ENCODE measurements at regions not wholly inside any gene's neighbourhood (a gene's known extent, or its start where the extent isn't known, plus 50 kb on each side); places are given as distances from the start of the nearest gene placed in this dataset.

- TF ChIP-seq CTCF (optimal IDR thresholded peaks at IDR 0.05 in 1 of 3, IDR thresholded peaks at IDR 0.05 in 1 of 3, conservative IDR thresholded peaks at IDR 0.05 in 1 of 3; ENCODE audit: extremely low read depth in 1 of 3, insufficient read depth in 2 of 3, low read length in 3 of 3): no peak
- no peak for TF ChIP-seq EZH2 (IDR thresholded peaks at IDR 0.05; ENCODE audit: low read length)
Observed at GRCh38 chr5:67363180-67363709, 166.6 kb upstream of the CD180 start.
